ENCODE measurements at regions not wholly inside any gene's neighbourhood (a gene's known extent, or its start where the extent isn't known, plus 50 kb on each side); places are given as distances from the start of the nearest gene placed in this dataset.
"Not testable (repeated sequence)": the region's sequence is repeated elsewhere in the genome, so short reads cannot be mapped to it uniquely, and the experiment has no call there.

- POLR2A ChIA-PET (ENCODE audit: unreplicated experiment): no interaction called here
- H3K9ac ChIP-seq (ENCODE audit: low read length): no peak overlapping the region
Measured at GRCh38 chr6:4662886-4663285, 113.3 kb upstream of the CDYL start.

GRCh38 chr6:4661391-4661790, 114.8 kb upstream of the CDYL start:
- Histone ChIP-seq H3K36me3 (ENCODE audit: low read depth, low read length) (no peaks in the 10 kb centered on the region), H3K4me3 (ENCODE audit: low read length) (no peak overlapping the region), H3K9me2 (replicated peaks; ENCODE audit: low read length) (no peaks in the 10 kb centered on the region), H3K9ac (ENCODE audit: low read length) (no peak overlapping the region), H3K9me3 (ENCODE audit: low read length) (no peaks in the 10 kb centered on the region), H3K4me1 (ENCODE audit: insufficient read depth, low read length) (no peaks in the 10 kb centered on the region), H3K79me2 (ENCODE audit: low read length) (no peaks in the 10 kb centered on the region), H3F3A (ENCODE audit: low read length, unreplicated experiment) (no peaks in the 10 kb centered on the region), H4K20me1 (ENCODE audit: low read length) (no peaks in the 10 kb centered on the region), H3K4me2 (ENCODE audit: low read length) (no peak overlapping the region), H3K27me3 (ENCODE audit: low read length) (no peaks in the 10 kb centered on the region), H3K27ac (ENCODE audit: low read length) (no peak overlapping the region), H2AFZ (ENCODE audit: low read length) (no peak overlapping the region)
- intact Hi-C loops (cut with micrococcal nuclease): no loop called here
- ATAC-seq: no peak
- no TSS peak for BruUV-seq (replicated peaks)
- ChIA-PET CTCF (no interaction called here), POLR2A (ENCODE audit: unreplicated experiment) (no interaction called here)
- TF ChIP-seq, protein P1, sequence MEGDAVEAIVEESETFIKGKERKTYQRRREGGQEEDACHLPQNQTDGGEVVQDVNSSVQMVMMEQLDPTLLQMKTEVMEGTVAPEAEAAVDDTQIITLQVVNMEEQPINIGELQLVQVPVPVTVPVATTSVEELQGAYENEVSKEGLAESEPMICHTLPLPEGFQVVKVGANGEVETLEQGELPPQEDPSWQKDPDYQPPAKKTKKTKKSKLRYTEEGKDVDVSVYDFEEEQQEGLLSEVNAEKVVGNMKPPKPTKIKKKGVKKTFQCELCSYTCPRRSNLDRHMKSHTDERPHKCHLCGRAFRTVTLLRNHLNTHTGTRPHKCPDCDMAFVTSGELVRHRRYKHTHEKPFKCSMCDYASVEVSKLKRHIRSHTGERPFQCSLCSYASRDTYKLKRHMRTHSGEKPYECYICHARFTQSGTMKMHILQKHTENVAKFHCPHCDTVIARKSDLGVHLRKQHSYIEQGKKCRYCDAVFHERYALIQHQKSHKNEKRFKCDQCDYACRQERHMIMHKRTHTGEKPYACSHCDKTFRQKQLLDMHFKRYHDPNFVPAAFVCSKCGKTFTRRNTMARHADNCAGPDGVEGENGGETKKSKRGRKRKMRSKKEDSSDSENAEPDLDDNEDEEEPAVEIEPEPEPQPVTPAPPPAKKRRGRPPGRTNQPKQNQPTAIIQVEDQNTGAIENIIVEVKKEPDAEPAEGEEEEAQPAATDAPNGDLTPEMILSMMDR (conservative IDR thresholded peaks at IDR 0.05; ENCODE audit: low read depth, low read length): no peak
- TF ChIP-seq EZH2phosphoT487 (IDR thresholded peaks at IDR 0.05; ENCODE audit: borderline replicate concordance, low read length) (no peak), EZH2 (IDR thresholded peaks at IDR 0.05; ENCODE audit: low read length, unreplicated experiment) (no peak)
- DNase-seq: no peak

More at GRCh38 chr6:4662886-4663285, 113.3 kb upstream of the CDYL start:
- H3K27ac ChIP-seq (ENCODE audit: low read length): no peak overlapping the region
- H3K9me2 ChIP-seq (replicated peaks; ENCODE audit: low read length): no peaks in the 10 kb centered on the region
- H3K4me3 ChIP-seq (ENCODE audit: low read length): no peak overlapping the region
- no peaks in the 10 kb centered on the region for H3K79me2 ChIP-seq (ENCODE audit: low read length)
- CTCF ChIA-PET: no interaction called here
- H2AFZ ChIP-seq (ENCODE audit: low read length): no peak overlapping the region
- H4K20me1 ChIP-seq (ENCODE audit: low read length): no peaks in the 10 kb centered on the region
- no peak overlapping the region for H3K4me2 ChIP-seq (ENCODE audit: low read length)
- no peaks in the 10 kb centered on the region for H3K36me3 ChIP-seq (ENCODE audit: low read depth, low read length)
- TF ChIP-seq, protein P1 (conservative IDR thresholded peaks at IDR 0.05; ENCODE audit: low read depth, low read length): no peak
- TF ChIP-seq EZH2 (IDR thresholded peaks at IDR 0.05; ENCODE audit: low read length, unreplicated experiment): no peak
- TF ChIP-seq EZH2phosphoT487 (IDR thresholded peaks at IDR 0.05; ENCODE audit: borderline replicate concordance, low read length): no peak
- H3K4me1 ChIP-seq (ENCODE audit: insufficient read depth, low read length): no peaks in the 10 kb centered on the region
- no TSS peak for BruUV-seq (replicated peaks)
- DNase-seq (no peak), ATAC-seq (no peak)
- H3K27me3 ChIP-seq (ENCODE audit: low read length): no peaks in the 10 kb centered on the region
- intact Hi-C loops (cut with micrococcal nuclease): no loop called here
- no peaks in the 10 kb centered on the region for H3F3A ChIP-seq (ENCODE audit: low read length, unreplicated experiment)
- no peaks in the 10 kb centered on the region for H3K9me3 ChIP-seq (ENCODE audit: low read length)

- Histone ChIP-seq H3K9ac (ENCODE audit: low read length) (no peak overlapping the region), H3K4me1 (ENCODE audit: insufficient read depth, low read length) (no peaks in the 10 kb centered on the region), H3K36me3 (ENCODE audit: low read depth, low read length) (no peaks in the 10 kb centered on the region), H3K9me3 (ENCODE audit: low read length) (no peaks in the 10 kb centered on the region), H3K79me2 (ENCODE audit: low read length) (no peaks in the 10 kb centered on the region), H4K20me1 (ENCODE audit: low read length) (no peaks in the 10 kb centered on the region), H3F3A (ENCODE audit: low read length, unreplicated experiment) (no peaks in the 10 kb centered on the region), H3K27me3 (ENCODE audit: low read length) (no peaks in the 10 kb centered on the region), H3K9me2 (replicated peaks; ENCODE audit: low read length) (no peaks in the 10 kb centered on the region), H3K4me3 (ENCODE audit: low read length) (no peak overlapping the region), H3K4me2 (ENCODE audit: low read length) (no peak overlapping the region), H3K27ac (ENCODE audit: low read length) (no peak overlapping the region), H2AFZ (ENCODE audit: low read length) (no peak overlapping the region)
- intact Hi-C loops (cut with micrococcal nuclease): no loop called here
- POLR2A ChIA-PET (ENCODE audit: unreplicated experiment): no interaction called here
- ATAC-seq (no peak), DNase-seq (no peak)
- BruUV-seq (replicated peaks): no TSS peak
- CTCF ChIA-PET: interaction anchor here (0.5 kb wide), 1 partner anchor 115 kb away, joined by 4 read pairs; no protein-coding TSS in a partner anchor
- TF ChIP-seq EZH2phosphoT487 (IDR thresholded peaks at IDR 0.05; ENCODE audit: borderline replicate concordance, low read length): no peak
- no peak for TF ChIP-seq EZH2 (IDR thresholded peaks at IDR 0.05; ENCODE audit: low read length, unreplicated experiment)
- TF ChIP-seq, protein P1 (conservative IDR thresholded peaks at IDR 0.05; ENCODE audit: low read depth, low read length): no peak
Measured at GRCh38 chr6:4660377-4661321, 115.6 kb upstream of the CDYL start.

DNA sequence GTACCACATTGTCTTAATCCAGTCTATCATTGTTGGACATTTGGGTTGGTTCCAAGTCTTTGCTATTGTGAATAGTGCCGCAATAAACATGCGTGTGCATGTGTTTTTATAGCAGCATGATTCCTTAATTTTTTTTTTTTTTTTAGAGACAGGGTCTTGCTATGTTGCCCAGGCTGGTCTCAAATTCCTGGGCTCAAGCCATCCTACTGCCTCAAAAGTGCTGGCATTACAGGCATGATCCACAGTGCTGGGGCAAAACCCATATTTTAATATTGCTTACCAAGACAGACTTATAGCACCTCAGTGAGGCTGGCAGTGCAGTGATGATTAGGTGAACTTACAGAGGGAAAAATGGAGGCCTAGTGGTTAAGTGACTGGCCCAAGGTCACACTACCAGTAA, 116.5 kb upstream of the CDYL start:
- POLR2A ChIA-PET (ENCODE audit: unreplicated experiment); H3K9me3 ChIP-seq (ENCODE audit: low read length); H3K9ac ChIP-seq (ENCODE audit: low read length); intact Hi-C loops (cut with micrococcal nuclease); H3K36me3 ChIP-seq (ENCODE audit: low read depth, low read length); CTCF ChIA-PET; H3K27ac ChIP-seq (ENCODE audit: low read length); H4K20me1 ChIP-seq (ENCODE audit: low read length); H2AFZ ChIP-seq (ENCODE audit: low read length); H3F3A ChIP-seq (ENCODE audit: low read length, unreplicated experiment); BruUV-seq (replicated peaks); H3K4me1 ChIP-seq (ENCODE audit: insufficient read depth, low read length); H3K79me2 ChIP-seq (ENCODE audit: low read length); H3K4me2 ChIP-seq (ENCODE audit: low read length); H3K9me2 ChIP-seq (replicated peaks; ENCODE audit: low read length); H3K4me3 ChIP-seq (ENCODE audit: low read length); ATAC-seq; H3K27me3 ChIP-seq (ENCODE audit: low read length); DNase-seq: not testable (repeated sequence)
